C4-2B (cell line): ENCODE measurements at regions not wholly inside any gene's neighbourhood (a gene's known extent, or its start where the extent isn't known, plus 50 kb on each side); places are given as distances from the start of the nearest gene placed in this dataset.
A peak's percentile ranks its signal among the peaks of the same experiment; 100 is the strongest.

Source experiments
- H3K27ac ChIP-seq: fragments of 450-650 bp; 2 replicates; pipeline ENCODE4 v1.5.1; 2017
- CTCF ChIP-seq: fragments of 450-650 bp; conservative IDR thresholded peaks from 2 replicates; pipeline ENCODE4 v1.5.1; 2017; ENCODE audit warnings: mild to moderate bottlenecking
- ZFX ChIP-seq: fragments of 450-650 bp; IDR thresholded peaks from 2 replicates; pipeline ENCODE4 v1.6.1; 2017

DNA sequence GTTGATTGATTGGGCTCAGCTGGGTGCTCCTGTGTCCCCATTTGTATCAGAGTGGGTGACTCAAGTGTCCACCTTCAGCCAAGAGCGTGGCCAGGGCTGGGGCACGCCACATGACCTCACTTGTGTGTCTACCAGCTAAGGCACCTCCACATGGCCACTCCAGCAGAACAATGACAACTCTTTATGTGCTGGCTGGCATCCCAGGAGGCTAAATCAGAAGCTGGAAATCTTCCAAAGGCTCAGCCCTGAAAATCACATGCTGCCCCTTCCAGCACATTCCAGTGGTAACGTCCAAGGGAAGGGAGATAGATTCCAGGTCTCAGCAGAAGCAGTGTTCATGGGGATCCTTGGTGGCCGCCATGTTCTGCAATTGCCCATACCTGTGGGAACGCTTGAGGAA lies 585.5 kb downstream of the AJAP1 start:
- TF ChIP-seq ZFX (no peak), CTCF (no peak)
- H3K27ac ChIP-seq = no peak overlapping the region

DNA sequence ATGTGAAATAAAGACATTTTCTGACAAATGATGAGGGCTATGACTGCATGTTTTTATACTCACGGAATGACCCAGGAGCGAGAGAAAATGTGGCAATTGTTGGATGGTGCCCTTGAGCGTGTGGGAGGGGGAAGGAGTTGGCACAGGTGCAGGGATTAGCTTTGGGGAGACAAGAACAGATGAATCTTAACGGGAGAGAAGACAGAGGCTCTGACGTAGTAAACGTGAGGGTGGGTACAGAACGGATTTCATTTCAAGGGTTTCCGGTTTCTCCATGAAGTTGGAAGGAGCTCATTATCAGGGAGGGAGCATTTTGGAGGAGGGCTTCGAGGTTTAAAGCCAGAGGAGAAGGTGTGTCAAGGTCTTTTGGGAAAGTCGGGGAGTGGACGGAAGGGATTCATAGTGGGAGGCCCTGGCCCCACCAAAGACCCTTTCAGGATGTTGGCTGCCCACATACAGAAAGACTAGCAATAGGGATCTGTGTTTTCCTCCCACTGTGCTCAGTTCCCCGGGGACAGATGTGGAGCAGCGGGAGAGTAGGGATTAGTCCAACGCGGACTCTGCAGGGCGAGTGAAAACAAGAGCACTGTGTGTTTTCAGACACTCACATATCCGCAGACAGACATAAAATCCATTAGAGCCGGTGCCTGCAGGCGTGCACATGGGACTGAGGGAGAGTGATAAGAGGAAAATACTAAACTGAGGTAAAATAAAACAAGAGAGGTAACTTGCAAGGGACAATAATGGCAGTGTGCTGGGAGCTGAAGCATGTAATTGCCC lies 584.1 kb downstream of the AJAP1 start:
- H3K27ac ChIP-seq = no peak overlapping the region

GRCh38 chr1:5235355-5235899 lies 581.0 kb downstream of the AJAP1 start:
- TF ChIP-seq ZFX (no peak), CTCF (no peak)
- no peak overlapping the region for H3K27ac ChIP-seq

More for the DNA sequence above, 584.1 kb downstream of the AJAP1 start:
- TF ChIP-seq CTCF (no peak), ZFX (no peak)

GRCh38 chr1:5232537-5232936 lies 578.1 kb downstream of the AJAP1 start:
- TF ChIP-seq ZFX (no peak), CTCF (peak; percentile 9; the same call in 1 of the 2 replicates)

GRCh38 chr1:5231541-5232315 lies 577.3 kb downstream of the AJAP1 start:
- no peak overlapping the region for H3K27ac ChIP-seq
- TF ChIP-seq CTCF = no peak
- TF ChIP-seq ZFX = no peak

More at GRCh38 chr1:5232537-5232936, 578.1 kb downstream of the AJAP1 start:
- no peak overlapping the region for H3K27ac ChIP-seq

GRCh38 chr1:5227114-5227513 lies 572.7 kb downstream of the AJAP1 start:
- H3K27ac ChIP-seq = no peak overlapping the region
- TF ChIP-seq CTCF = no peak
- TF ChIP-seq ZFX = no peak
